GM21423 (cell line): ENCODE measurements at regions not wholly inside any gene's neighbourhood (a gene's known extent, or its start where the extent isn't known, plus 50 kb on each side); places are given as distances from the start of the nearest gene placed in this dataset.

Experiments
- ATAC-seq: cut with Tn5 transposase; IDR thresholded peaks from one replicate; pipeline ENCODE4 v1.9.1; 2021; ENCODE audit warnings: mild to moderate bottlenecking, moderate library complexity; ENCODE audit not compliant: unreplicated experiment

DNA sequence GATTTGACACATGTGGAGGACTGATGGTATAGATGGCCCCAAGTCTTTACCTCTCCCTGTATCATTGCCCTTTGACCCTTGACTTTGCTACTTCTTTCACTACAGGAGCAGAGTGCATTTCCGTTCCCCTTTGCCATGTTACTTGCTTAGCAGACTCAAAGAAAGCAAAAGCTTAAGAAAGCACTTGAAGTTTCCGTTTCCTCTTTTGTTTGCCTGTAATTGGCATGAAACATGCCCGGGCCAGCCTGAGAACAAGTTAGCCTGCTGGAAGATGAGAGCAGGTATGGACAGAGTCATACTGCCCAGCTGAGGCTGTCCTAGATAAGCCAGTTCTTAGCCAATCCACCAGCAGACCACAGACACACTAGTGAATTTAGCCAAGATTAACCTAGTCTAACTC lies 206.0 kb downstream of the BCOR start:
- ATAC-seq: no peak

DNA sequence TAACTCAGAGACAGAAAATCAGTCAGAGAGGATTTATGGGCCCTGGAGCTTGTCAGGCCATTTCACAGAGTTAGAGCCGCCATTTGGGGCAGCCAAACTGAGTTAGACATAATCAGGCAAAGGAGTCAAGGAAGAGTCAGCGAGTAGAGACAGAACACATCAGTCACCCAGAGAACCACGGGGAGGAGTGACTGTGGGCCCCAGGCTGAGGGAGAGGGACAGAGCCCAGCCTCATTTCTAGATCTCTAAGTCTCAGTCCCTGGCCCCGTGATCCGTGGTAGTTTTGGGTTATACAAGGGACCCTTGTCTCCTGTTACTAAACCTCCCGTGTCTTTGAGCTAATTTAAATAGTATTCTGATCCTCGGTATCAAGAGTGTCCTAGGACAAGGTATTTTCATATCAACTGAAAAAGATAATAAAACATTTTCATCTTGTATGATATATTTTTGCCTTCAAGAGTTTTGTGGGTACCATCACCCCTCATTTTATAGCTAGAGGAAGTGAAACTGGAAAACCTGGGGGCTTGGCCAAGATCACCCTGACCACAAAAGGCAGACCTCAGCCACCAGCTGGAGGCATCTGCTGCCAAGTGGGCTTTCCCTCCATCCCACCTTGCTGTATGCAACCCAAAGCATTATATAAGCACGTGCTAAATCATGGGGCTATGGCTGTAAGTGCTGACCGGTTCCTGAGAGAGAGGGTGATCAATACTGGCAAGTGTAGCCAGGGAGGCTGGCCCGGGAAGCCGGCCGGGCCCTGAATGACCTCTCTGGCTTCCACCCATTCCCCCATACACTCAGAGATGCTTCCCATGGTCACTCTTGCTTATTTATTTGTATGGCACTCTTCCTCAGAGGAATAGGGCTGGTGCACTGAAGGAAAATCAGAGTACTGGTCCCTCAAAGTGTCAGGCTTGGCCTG lies 204.1 kb downstream of the BCOR start:
- ATAC-seq: no peak

DNA sequence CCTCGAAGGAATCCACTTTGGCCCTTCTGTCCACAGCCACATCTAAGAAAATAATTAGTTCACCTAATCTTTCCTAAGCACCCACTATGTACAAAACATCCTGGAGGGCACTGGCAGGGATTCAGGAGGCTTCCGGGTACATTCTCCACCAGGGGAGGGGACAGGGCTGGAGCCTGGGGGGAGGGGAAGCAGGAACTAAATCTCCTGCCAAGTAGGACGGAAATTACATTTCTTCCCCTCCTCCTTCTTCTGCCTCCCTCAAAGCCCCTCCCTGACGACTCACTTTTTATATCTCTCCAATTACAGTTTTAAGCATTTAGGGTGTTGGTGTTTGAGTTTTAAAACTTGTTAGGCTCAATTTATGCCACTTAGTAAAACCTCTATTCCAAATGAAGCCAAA lies 203.1 kb downstream of the BCOR start:
- ATAC-seq: no peak

DNA sequence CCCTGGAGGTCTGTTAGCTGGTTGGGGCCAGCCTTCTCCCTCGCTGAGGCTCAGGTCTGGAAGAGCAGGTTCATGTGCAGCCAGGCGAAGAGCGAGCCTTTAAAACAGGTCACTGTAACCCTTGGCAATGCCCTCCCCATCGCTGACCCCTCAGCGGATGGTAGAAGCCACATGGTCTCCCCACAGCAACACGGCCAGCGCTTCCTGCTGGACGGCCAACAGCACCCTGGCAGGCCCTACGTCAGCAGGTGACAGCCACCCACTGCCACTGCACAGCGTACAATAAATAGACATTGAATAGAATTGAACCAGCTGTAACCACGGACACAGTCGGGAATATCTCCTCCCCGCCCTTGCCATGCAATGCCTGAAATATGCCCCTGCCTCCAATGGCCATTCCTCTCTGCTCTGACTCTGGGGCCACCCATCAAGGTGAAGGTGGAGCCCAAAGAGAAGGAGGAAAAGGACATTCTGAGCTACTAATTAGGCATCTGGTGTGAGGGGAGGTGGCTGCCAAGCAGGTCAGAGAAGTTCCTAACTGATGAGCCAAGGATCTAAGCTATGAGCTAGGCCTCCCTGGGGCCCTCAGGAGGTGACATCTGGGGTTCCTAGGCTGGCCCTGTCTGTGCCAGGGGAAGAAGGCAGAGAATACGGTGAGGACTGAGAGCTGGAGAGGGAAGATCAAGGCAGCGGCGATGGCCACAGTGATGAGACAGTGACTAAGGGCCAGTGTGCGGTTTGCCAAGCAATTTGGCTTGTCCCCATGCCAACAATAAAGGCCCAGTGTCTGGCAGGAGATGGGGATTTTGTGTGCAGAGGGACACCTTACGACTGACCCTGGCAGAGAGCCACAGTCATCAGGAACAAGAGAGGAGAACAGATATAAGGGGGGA lies 202.3 kb downstream of the BCOR start:
- no peak for ATAC-seq

DNA sequence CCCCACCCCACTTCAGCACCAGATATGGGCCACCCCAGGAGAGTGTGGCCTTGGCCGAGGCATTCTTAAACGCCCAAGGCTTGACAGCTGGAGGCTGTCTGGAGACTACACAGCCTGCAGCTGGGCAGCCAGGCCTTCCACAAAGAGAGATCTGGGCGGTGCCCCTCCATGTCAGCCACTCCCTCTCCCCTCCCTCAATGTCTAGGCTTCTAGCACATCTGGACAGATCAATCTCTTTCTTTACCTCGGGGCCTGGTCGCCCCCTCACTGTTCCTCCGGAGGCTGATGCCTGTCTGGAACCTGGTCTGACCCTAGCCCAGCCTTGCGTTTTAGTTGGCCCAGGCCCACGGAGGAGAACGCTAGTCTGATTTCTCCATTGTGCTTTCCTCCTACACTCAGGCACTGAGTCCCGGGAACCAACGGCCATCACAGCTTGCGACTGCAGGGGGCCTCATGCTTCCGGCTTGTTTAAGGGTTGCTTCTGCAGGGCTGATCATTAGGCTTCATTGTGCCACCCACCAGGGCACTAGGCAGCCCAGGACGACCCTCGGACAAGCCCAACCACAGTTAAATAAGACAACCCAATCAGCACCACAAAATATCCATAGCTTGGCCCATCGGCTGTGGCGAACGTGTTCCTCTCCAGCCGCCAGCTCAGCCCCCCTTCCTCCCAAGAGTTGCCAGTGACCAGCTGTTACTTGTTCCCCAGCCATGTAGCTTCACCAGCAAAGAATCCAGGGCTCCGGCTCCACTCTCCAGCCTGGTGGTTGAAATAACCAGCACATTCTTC lies 200.6 kb downstream of the BCOR start:
- ATAC-seq: no peak

DNA sequence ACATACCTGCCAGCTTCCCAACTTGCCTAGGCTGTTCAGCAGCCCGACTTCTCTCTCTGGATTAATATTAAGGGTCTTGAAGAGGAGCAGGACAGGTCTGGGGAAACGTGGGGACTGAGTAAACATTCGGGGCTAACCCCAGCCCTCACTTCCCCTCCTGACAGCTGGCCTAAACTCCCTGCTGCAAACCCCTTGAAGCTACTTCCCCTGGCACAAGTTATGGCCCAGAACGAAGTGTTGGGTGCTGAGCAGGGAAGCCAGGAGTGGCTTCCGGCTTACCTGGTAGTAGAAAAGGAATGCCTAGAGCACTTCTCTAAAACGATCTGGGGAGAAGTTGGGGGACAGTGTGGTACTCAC lies 200.0 kb downstream of the BCOR start:
- ATAC-seq: no peak

DNA sequence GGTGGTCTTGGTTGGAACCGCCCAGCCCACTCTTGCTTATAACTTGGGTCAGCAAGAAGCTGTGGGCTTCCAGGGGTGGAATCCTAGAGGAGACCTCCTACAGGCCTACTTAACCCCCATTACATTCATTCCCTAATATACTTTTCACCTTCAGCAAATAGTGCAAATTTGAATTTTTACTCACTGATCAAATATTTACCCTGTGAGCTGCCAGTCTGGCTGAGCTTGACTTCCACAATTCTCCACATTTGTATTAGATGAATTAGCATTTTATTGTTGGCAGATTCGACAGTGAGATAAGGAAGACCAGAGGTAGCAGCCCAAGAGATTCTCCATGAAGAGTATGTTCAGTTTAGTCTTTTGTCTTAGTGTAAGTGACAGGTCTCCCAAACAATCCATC lies 199.6 kb downstream of the BCOR start:
- no peak for ATAC-seq

DNA sequence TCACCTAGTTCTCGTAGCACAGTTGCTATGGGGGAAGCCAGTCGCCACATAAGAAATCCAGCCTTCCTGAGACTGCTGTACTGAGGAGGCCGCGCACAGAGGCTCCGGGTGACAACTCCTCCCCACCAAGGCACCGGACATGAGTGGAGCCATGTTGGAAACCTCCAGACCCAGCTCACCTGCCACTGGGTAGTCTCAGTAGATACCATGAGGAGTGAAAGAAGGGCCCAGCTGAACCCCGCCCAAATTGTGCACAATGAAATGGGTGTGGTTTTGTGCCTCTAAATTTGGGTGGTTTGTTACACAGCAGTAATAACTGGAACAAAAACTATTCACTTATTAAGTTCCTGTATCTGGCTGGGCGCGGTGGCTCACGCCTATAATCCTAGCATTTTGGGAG lies 198.7 kb downstream of the BCOR start:
- ATAC-seq: no peak

DNA sequence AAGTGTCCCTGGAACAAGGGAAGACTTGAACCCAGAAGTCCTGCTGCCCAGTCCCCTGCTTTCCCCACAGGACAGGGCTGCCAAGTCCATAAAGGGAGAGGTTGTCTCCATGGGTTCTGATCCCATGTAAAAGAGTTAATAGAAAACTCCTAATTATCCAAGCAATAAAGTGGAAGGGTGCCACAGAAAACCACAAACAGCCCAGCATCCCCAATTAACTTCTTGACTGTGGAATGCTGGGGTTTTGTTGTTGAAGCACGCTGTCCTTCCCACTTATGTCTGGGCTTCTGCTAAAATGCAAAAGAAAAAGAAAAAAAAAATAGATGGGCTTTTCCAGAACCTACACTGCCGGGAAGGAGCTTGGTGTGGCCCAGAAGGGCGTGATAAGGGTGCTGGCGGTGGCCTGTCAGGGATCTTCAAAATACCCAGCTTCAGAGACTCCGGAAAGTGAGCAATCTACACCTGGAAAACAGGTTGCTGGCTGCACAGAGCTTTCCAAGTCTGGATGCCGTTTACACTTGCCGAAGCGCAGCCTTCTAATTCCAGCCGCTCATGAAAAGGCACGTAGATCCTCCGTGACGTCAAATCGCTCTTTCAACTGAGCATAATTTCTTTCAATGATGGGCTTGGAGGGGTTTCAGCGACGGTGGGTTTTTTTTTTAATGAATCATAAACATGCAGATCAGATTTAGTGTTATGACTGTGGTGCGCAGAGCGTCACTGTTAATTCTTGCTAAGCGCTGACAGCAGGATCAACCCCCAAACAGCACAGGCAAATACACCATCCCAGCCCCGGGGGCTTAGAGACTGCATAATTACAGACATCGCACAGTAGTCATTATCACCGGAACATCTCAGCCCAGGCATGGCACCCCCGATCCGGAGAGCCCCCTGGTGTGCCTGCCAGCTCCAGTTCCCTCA lies 197.6 kb downstream of the BCOR start:
- no peak for ATAC-seq

DNA sequence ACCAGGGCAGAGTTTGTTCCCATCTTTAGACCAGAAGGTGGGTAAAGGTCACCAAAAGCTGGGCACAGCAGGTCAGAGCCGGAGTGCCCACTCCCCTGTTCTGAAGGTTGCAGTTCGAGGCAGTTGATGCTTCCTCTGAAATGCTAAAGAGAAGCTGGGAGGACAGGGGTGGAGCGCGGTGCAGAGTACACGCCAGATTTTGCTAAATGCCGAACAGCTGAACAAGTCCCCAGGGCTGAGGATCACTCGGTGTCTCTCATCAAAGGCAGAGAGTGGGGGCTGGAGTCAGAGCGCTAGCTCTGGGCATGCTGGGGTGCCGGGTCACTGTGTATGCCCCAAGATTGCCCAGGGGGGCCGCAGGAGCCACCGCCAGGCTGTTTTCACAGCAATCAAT lies 197.0 kb downstream of the BCOR start:
- ATAC-seq: no peak

DNA sequence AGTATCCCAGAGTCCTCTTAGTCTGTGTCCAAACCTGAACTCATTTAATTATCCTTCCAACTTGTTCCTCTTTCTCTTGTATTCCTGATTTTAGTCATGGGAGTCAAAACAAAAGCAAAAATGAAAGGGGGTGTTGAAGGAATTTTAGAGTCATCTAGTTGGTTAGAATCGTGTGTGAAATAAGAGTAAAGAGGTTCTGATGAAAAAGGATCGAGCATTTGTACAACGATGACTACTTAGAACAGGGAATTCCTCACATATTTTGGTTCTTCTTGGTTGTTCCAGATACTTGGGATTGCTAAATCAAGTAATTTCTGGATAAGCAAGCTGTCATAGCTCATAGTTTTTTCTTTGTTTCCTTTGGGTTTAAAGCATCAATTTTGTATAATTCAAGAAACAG lies 194.4 kb downstream of the BCOR start:
- ATAC-seq: no peak

DNA sequence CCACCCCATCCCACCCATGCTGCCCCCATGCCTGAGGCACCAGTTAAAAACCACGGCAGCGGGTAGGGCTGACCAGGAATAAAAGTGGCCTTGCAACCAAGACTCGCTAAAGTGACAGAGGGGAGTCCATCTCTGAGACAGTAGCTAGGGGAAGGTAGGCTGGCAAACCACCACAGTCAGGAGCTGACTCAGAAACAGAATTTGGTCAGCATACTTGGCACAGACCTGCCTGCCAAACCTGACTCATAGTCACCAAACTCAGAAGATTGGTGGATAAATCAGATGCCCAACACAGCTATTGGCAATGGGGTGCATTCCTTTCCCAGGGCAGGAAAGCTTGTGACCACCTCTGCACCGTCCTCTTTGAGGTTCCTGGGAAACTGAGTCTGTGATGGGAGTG lies 193.8 kb downstream of the BCOR start:
- ATAC-seq: no peak

DNA sequence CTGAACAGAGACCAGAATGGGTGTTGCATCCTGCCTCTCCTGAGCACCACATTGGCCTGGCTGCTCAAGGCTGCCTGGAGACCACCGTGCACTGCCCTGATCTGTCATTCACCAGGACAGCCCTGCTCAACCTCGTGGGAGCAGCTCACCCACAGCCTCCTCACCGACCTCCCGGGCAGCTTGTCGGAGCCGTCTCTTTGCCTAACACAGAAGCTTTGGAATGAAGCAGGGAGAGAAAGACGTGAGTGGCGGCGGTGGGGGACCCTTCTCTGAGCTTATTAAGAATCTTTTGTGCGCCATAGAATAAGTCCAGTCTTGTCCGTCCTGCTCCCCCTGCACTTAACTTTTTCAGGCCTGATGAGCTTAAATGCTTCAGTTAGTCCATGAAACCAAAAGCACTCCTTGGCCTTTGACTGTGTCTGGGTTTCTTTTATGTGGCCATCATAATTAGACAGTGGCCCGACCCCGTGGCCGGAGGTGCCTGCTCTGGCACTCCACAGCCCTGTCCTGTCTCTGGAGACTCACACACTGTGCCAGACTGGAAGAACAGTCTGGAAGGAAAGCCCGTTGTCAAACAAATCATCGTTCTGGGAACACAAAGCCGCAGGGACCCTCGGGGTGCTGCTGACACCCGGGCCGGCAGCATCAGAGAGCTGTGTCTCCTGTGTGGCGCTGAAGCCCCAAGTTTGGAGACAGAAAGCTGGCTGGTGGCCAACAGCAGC lies 192.8 kb downstream of the BCOR start:
- ATAC-seq: no peak

DNA sequence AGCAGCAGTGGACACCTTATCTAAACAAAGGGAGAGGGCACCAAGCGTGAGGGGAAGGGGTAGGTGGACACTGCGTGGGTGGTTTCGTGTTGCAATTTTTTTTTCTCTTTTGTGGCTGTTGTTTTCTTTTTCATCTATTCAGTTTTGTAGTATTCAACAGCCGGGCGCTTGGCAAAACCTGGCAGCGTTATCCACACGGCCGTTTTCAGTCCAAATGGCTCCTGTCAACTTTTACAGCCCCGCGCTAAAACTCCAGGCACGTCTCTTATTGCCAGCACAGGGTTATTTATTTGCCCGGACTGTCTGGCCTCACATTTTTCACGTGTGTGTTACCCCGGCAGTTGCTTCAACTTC lies 192.2 kb downstream of the BCOR start:
- ATAC-seq: no peak

DNA sequence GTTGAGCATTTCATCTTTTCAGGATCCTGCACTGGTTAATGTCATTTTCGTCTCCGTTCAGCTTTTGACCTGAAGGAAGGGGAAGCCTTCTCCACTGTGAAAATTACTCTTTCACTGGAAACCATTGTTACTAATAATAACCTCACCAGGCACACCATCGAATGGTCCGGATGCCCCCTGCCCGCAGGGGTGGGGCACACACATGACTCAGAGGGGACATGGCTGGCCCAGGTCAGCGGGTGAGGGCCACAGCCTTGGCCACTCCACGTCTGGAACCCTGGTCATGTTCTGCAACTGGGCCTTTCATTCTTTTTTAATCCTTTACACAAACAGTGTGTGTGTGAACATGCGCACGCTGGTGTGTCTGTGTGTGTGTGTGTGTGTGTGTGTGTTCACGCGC lies 191.8 kb downstream of the BCOR start:
- ATAC-seq: no peak

DNA sequence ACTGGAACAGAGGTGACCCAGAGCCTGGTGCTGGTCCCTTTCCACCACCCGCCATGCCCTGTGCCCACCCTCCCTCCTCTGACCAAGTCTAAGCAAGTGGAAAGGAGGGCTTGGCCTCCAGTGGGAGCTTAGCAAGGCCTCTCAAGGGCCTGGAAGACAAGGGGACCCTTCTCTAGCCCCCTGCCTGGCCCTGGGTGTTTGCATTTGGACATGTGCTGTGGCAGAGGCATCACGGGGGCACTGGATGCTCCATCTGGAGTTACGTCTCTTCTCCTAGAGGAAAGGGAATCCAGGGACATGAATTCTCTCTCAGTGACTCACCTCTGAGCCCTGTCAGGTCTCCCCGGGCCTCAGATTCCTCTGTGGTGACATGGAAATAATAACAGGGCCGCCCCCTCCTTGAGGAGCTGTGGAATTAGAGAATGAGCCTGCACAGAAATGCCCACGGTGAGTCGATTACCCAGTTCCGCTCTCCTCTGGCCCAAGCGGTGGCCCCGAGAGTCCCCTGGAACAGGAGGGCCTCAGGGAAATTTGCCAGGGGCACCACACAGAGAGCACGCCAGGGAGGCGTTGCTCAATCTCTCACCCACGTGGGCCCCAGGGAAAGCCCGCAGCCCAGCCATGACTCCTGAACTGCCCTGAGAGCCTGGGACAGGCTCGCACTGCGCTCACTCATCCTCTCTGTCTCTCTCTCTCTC lies 189.6 kb downstream of the BCOR start:
- ATAC-seq: no peak

DNA sequence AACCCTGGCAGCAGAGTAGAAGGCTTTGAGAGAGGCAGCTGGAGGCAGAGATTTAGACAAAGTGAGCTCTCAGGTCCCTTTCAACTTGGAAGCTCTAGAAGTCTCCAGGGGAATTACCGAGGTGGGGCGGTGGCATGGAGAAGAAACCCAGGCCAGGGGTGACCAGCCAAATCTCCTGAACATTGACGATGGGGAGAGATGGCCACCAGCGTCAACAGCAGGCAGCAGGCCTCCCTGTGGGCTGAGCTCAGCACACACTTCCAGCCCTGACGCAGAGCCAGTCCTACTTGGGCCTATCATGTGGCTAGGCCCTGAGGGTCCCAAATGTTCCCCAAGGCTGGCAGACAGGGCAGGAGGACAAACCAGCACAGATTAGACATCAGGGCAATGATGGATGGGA lies 187.8 kb downstream of the BCOR start:
- no peak for ATAC-seq

DNA sequence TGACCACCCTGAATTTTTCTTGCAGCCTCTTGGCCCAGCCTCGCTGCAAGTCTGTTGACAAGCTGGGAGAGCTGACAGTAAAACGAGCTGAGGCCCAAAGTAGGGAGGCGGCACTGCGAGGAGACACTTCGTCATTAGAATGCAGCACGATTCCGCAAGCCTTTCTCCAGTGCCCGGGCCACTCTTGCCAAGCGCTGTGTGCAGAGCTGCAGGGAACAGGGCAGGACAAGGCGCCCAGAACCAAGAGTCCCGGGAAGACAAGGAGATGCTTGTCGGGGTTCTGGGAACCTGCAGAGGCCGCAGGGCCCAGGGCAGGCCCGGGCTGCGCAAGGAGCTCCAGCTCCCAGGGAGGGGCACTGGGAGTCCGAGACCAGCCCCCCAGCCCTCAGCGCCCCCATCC lies 187.1 kb downstream of the BCOR start:
- no peak for ATAC-seq

DNA sequence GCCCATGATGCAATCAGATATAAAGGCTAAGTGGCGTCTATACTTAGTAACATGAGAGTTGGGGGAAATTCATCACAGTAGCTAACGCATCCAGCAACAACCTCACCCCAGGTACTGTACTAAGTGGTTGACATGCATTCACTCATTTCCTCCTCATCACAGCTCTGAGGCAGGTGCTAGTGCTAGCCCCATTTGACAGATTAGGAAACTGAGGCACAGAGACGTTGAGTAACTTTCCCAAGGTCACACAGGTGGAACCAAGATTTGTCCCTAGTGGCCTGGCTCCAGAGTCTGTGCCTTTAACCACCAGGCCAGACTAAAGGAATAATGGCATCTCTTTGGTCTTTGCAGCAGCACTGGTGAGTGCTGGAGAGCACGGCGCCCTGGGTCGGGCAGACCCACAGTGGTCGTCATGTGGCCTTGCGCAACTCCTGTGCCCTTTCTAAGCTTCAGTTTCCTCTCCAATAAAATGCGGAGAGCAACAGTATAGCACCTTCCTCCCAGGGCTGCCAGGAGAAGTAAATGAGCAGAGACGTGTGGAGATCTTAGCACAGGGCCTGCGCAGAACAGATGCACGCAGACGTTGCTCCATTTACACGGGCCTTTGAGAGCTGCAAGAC lies 186.4 kb downstream of the BCOR start:
- ATAC-seq: no peak
